ENCODE measurements at regions not wholly inside any gene's neighbourhood (a gene's known extent, or its start where the extent isn't known, plus 50 kb on each side); places are given as distances from the start of the nearest gene placed in this dataset.

DNA sequence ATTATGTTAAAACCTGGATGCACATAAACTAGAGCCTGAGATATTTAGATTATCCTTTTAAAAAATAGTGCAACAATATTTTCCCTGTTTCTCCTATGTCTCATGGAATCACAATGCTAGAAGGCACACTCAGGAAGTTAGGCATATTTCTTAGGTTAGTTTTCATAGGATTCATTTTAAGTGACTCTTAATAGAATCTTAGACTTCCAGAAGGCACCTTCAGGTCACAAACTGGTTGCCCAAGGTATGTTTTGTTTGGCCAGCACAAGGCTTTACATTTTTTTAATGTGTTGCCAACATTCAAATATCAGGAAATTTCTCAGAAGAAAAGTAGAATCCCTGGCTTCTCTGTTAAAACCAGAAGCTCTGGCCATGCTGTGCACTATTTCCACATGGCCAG is 129.3 kb downstream of the LNPK start:
- no peaks in the 10 kb centered on the region for H3K4me1 ChIP-seq
- H3K27me3 ChIP-seq, result no peaks in the 10 kb centered on the region
- H3K9me3 ChIP-seq, result no peaks in the 10 kb centered on the region
- TF ChIP-seq POLR2A (IDR thresholded peaks at IDR 0.05), result no peak
- TF ChIP-seq, protein P1, sequence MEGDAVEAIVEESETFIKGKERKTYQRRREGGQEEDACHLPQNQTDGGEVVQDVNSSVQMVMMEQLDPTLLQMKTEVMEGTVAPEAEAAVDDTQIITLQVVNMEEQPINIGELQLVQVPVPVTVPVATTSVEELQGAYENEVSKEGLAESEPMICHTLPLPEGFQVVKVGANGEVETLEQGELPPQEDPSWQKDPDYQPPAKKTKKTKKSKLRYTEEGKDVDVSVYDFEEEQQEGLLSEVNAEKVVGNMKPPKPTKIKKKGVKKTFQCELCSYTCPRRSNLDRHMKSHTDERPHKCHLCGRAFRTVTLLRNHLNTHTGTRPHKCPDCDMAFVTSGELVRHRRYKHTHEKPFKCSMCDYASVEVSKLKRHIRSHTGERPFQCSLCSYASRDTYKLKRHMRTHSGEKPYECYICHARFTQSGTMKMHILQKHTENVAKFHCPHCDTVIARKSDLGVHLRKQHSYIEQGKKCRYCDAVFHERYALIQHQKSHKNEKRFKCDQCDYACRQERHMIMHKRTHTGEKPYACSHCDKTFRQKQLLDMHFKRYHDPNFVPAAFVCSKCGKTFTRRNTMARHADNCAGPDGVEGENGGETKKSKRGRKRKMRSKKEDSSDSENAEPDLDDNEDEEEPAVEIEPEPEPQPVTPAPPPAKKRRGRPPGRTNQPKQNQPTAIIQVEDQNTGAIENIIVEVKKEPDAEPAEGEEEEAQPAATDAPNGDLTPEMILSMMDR (IDR thresholded peaks at IDR 0.05), result no peak
- no peaks in the 10 kb centered on the region for H3K36me3 ChIP-seq
- no peak for DNase-seq
- intact Hi-C loops (cut with DNase I; ENCODE audit: low total_unique reads), result no loop called here
- H3K27ac ChIP-seq, result no peak overlapping the region
- no peak overlapping the region for H3K4me3 ChIP-seq

DNA sequence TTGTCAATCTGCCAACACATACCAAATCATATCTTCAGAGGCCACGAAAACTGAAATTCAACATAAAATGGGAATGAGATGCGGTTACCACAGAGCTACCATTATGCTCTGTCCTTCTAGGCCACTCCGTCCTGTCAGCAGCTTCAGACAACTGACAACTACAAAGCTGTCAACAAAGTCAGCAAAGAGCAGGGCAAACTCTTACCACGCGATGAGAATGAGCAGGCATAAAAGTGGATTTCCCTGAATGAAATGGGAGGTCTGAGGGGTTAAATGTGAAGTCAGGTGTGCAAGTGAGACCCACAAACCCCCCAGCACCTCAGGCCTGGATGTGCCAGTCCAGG is 130.1 kb downstream of the LNPK start:
- no peak overlapping the region for H3K4me3 ChIP-seq
- H3K27ac ChIP-seq, result no peak overlapping the region
- DNase-seq, result no peak
- no peaks in the 10 kb centered on the region for H3K4me1 ChIP-seq
- H3K27me3 ChIP-seq, result no peaks in the 10 kb centered on the region
- TF ChIP-seq POLR2A (IDR thresholded peaks at IDR 0.05), result no peak
- TF ChIP-seq, protein P1 (IDR thresholded peaks at IDR 0.05), result no peak
- no peaks in the 10 kb centered on the region for H3K36me3 ChIP-seq
- H3K9me3 ChIP-seq, result no peaks in the 10 kb centered on the region
- intact Hi-C loops (cut with DNase I; ENCODE audit: low total_unique reads), result no loop called here

- no peaks in the 10 kb centered on the region for H3K9me3 ChIP-seq
- no peak overlapping the region for H3K4me3 ChIP-seq
- TF ChIP-seq, protein P1 (IDR thresholded peaks at IDR 0.05), result no peak
- TF ChIP-seq POLR2A (IDR thresholded peaks at IDR 0.05), result no peak
- DNase-seq, result no peak
- H3K36me3 ChIP-seq, result no peaks in the 10 kb centered on the region
- H3K27ac ChIP-seq, result no peak overlapping the region
- no peaks in the 10 kb centered on the region for H3K27me3 ChIP-seq
- no peaks in the 10 kb centered on the region for H3K4me1 ChIP-seq
- intact Hi-C loops (cut with DNase I; ENCODE audit: low total_unique reads), result no loop called here
Measured at GRCh38 chr2:175871331-175872004, 130.6 kb downstream of the LNPK start.

GRCh38 chr2:175865716-175866115 is 136.4 kb downstream of the LNPK start:
- Histone ChIP-seq H3K9me3 (no peaks in the 10 kb centered on the region), H3K4me3 (no peak overlapping the region), H3K36me3 (no peaks in the 10 kb centered on the region), H3K27ac (no peak overlapping the region), H3K27me3 (no peaks in the 10 kb centered on the region), H3K4me1 (no peaks in the 10 kb centered on the region)
- no peak for DNase-seq
- intact Hi-C loops (cut with DNase I; ENCODE audit: low total_unique reads), result no loop called here
- no peak for TF ChIP-seq POLR2A (IDR thresholded peaks at IDR 0.05)
- TF ChIP-seq, protein P1 (IDR thresholded peaks at IDR 0.05), result no peak

DNA sequence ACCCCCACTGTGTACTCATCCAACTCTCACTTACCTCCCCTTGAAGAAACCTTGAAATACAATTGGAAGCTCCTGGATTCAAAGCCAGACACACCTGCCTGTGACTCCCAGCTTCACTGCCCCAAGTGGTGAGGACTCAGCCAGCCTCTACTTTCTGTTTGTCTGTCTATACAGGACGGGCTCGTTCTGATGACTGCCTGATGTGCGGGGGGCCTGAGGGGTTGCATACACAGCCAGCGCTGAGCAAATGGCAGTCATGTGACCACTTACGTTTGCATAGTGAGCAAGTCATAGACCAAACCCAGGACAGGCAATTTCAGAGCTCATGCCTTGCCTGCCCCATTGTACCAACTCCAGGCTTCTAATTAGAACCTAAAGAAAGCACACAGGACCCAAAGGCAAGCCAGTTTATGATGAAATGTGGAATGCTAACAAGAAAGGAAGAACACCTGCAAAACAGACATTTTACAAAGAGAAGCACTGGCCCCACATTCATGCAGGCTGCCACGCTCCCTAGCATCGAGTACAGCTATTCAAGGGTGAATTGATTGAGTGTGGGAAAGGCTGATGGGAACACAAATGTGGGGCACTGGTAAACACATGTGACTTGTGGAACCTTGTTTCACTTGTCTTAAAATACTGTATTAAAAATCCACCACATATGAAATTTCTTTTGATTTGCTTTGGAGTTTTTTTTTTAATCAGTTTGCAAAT is 137.8 kb downstream of the LNPK start:
- no peak for DNase-seq
- intact Hi-C loops (cut with DNase I; ENCODE audit: low total_unique reads), result no loop called here
- Histone ChIP-seq H3K4me3 (no peak overlapping the region), H3K36me3 (no peaks in the 10 kb centered on the region), H3K27ac (no peak overlapping the region), H3K27me3 (no peaks in the 10 kb centered on the region), H3K9me3 (no peaks in the 10 kb centered on the region), H3K4me1 (no peaks in the 10 kb centered on the region)
- no peak for TF ChIP-seq POLR2A (IDR thresholded peaks at IDR 0.05)
- TF ChIP-seq, protein P1 (IDR thresholded peaks at IDR 0.05), result no peak

Measured in uterus (tissue), 3 donors.